Heart right ventricle (tissue), 16 donors: ENCODE measurements at regions not wholly inside any gene's neighbourhood (a gene's known extent, or its start where the extent isn't known, plus 50 kb on each side); places are given as distances from the start of the nearest gene placed in this dataset.

Experiments used
- ATAC-seq, 8 donors: fragments of 200-7000 bp; cut with Tn5 transposase; one replicate each; pipeline ENCODE4 v1.9.1; 2020; ENCODE audit warnings: mild to moderate bottlenecking in 8 of 8, moderate library complexity in 8 of 8, moderate number of reproducible peaks in 1 of 8
- DNase-seq, 2 donors: peaks; one replicate each; pipeline ENCODE4 v3.0.0-alpha.2; 2020
- H3K27ac ChIP-seq, 10 donors: fragments of 200-600 bp; sonication (generic) in 2 of 10; one replicate each; pipeline versions ENCODE4 v1.5.0 to v1.8.0; 2020 to 2022; ENCODE audit warnings: mild to moderate bottlenecking in 3 of 10
- H3K27me3 ChIP-seq, 7 donors: fragments of 200-600 bp; one replicate each; pipeline ENCODE4 v1.8.0; 2021 to 2022; ENCODE audit warnings: mild to moderate bottlenecking in 2 of 7
- H3K36me3 ChIP-seq, 9 donors: fragments of 200-600 bp; sonication (generic) in 1 of 9; one replicate each; pipeline versions ENCODE4 v1.5.0 to v1.8.0; 2020 to 2022; ENCODE audit warnings: mild to moderate bottlenecking in 2 of 9
- H3K4me1 ChIP-seq, 9 donors: fragments of 200-600 bp; sonication (generic) in 1 of 9; one replicate each; pipeline versions ENCODE4 v1.5.0 to v1.8.0; 2020 to 2022; ENCODE audit warnings: mild to moderate bottlenecking in 4 of 9
- H3K4me3 ChIP-seq, 10 donors: fragments of 200-600 bp; sonication (generic) in 2 of 10; one replicate each; pipeline versions ENCODE4 v1.5.0 to v1.8.0; 2020 to 2022; ENCODE audit warnings: mild to moderate bottlenecking in 7 of 10, moderate library complexity in 2 of 10
- H3K9me3 ChIP-seq, 11 donors: fragments of 200-600 bp in 10 of 11; sonication (generic) in 2 of 11; one replicate each; pipeline versions ENCODE4 v1.5.0 to v1.8.0; 2013 to 2022; ENCODE audit warnings: mild to moderate bottlenecking in 2 of 11, control low read depth in 1 of 11, moderate library complexity in 1 of 11
- CTCF ChIP-seq, 9 donors: fragments of 200-600 bp; sonication (generic) in 2 of 9; IDR thresholded peaks; one replicate each; pipeline versions ENCODE4 v1.5.0 to v1.8.0; 2021 to 2022; ENCODE audit warnings: antibody characterized with exemption in 9 of 9, mild to moderate bottlenecking in 5 of 9, moderate library complexity in 1 of 9
- WGBS, 2 donors: extraction: QIAGEN DNeasy Blood & Tissue Kit; methylation state at CpG; one replicate each; pipeline ENCODE4 v1.1.7; 2013; ENCODE audit warnings: inconsistent platforms in 1 of 2; 5-methylcytosine and 5-hydroxymethylcytosine counted together
- intact Hi-C, 10 donors: fragments of 100-400 bp; cut with DNase I; formaldehyde crosslinking; loops; one replicate each; pipeline versions ENCODE4 v1.11.1 to v1.14.2; 2022
- donor health status: Arrhythmogenic right ventricular cardiomyopathy.
- donor health status: ischemic (EF 13 %, LVEDD 7.1; RV severe dilation, severe dysfunction).
- donor health status: healthy with polysubstance abuse.
- donor health status: DM: no; HTN: yes; CAD: no.
- donor health status: DM: no; HTN: no; CAD: no.
- donor health status: ischemic (EF 25% LVEDD 6.9; RV normal size, moderate dysfunction).
- donor health status: ischemic (EF 25% LVEDD 5.7; RV mildly dilated, moderate dysfunction).
- donor health status: healthy.
- donor health status: DM: yes; HTN: yes; CAD: no.
- donor health status: Ischemic cardiomyopathy.
- donor health status: ischemic (EF 35%, LVEDD 5.7; RV mildly dilated, moderate dysfunction).
- donor health status: nonischemic (EF 11% LVEDD 7.7; RV severe dilation, severe dysfunction).
- donor health status: DM: yes; HTN: yes; CAD: no.
- donor health status: PGD.
- donor health status: ischemic (EF 29% LVEDD 5.4; RV normal size, mild dysfunction).
- donor health status: nonischemic (EF 23%, LVEDD 6.1; RV moderate dilation, normal function).

DNA sequence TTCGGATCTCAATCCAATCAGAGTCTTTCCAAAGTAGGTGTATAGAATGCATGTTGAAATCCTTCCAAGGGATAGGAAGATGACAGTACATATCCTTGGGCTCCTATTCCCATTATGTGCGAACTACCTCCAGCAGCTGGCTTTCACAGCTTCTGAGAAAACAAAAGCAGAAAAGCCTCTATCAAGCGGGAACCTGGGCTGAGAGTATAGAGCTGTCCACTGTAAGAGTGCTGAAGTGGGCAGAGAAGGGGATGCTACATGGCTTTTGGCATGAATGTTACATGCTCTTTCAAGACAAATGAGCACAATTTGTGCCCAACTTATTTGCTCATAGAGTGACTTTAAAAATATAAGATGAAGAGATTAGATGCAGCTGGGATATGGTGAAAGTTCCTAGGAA lies 993.5 kb downstream of the CDH8 start:
- 36 to 42% methylated on average over 3 of the region's 3 CpGs for WGBS, 2 donors
- no peak for ATAC-seq

GRCh38 chr16:61030616-61031015 lies 1005.6 kb downstream of the CDH8 start:
- H3K9me3 ChIP-seq: peaks cover 0 to 11% (median 0%) of the 10 kb centered on the region in 11 donors
- DNase-seq (no peak), ATAC-seq (no peak)
- no peaks in the 10 kb centered on the region for H3K36me3 ChIP-seq
- intact Hi-C loops: loop anchor here in 1 of 10 donors (10.0 kb wide), 1 partner anchor 594 kb away; no protein-coding TSS in a partner anchor
- no peak overlapping the region for H3K27ac ChIP-seq
- no peaks in the 10 kb centered on the region for H3K27me3 ChIP-seq
- WGBS, 2 donors: 91 to 93% methylated on average over 8 of the region's 8 CpGs
- no peak overlapping the region for H3K4me3 ChIP-seq
- TF ChIP-seq CTCF (IDR thresholded peaks at IDR 0.05): no peak
- no peaks in the 10 kb centered on the region for H3K4me1 ChIP-seq

More for the DNA sequence above, 993.5 kb downstream of the CDH8 start:
- H3K27ac ChIP-seq: no peak overlapping the region
- TF ChIP-seq CTCF (IDR thresholded peaks at IDR 0.05): no peak
- DNase-seq: no peak
- no peaks in the 10 kb centered on the region for H3K27me3 ChIP-seq
- peaks cover 0 to 14% (median 0%) of the 10 kb centered on the region in 11 donors for H3K9me3 ChIP-seq
- no peaks in the 10 kb centered on the region for H3K36me3 ChIP-seq
- intact Hi-C loops: no loop called here
- no peak overlapping the region for H3K4me3 ChIP-seq
- no peaks in the 10 kb centered on the region for H3K4me1 ChIP-seq

DNA sequence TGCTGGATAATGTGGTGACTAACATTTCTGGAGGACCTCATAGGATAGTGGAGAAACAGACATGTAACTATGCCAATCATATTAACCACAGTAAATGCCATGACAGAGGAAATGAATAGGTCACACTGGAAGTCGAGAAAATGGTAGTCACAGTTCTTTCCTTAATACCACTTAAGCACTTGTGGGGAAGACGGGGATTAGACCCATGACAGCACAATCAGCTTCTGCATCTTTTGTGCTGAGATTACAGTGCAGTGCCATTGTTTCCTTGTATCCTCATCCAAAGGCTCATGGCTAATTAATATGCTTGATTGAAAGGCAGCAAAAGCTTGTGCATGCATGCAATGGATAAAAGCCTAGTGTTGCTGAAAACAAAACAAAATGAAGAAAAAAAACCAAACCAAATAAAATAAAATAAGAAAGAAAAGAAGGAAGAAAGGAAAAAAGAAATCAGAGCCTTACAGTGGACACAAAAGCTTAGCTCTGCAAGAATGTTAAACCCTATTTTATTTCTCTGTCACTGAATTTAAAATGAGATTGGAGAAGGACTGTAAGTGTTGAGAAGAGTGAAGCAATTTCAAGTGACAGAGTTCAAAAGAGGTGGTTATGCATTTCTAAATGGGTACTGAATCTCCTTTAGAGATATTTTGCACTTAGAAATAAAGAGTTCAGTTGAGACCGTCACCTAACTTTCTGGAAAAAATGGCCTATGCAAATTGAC lies 1011.9 kb downstream of the CDH8 start:
- ATAC-seq (no peak), DNase-seq (no peak)
- H3K36me3 ChIP-seq: no peaks in the 10 kb centered on the region
- no peak overlapping the region for H3K4me3 ChIP-seq
- H3K27me3 ChIP-seq: no peaks in the 10 kb centered on the region
- H3K27ac ChIP-seq: no peak overlapping the region
- H3K4me1 ChIP-seq: no peaks in the 10 kb centered on the region
- intact Hi-C loops: no loop called here
- H3K9me3 ChIP-seq: peaks cover 0 to 7% (median 0%) of the 10 kb centered on the region in 11 donors
- no peak for TF ChIP-seq CTCF (IDR thresholded peaks at IDR 0.05)
- WGBS, 2 donors: 66 to 69% methylated on average over 3 of the region's 3 CpGs

GRCh38 chr16:61014869-61015268 lies 1021.4 kb downstream of the CDH8 start:
- ATAC-seq (no peak), DNase-seq (no peak)
- Histone ChIP-seq H3K27ac (no peak overlapping the region), H3K4me1 (no peaks in the 10 kb centered on the region), H3K36me3 (no peaks in the 10 kb centered on the region), H3K4me3 (no peak overlapping the region), H3K9me3 (peaks cover 0 to 29% (median 0%) of the 10 kb centered on the region in 11 donors), H3K27me3 (no peaks in the 10 kb centered on the region)
- TF ChIP-seq CTCF (IDR thresholded peaks at IDR 0.05): no peak
- WGBS, 2 donors: 65 to 79% methylated on average over 6 of the region's 6 CpGs
- intact Hi-C loops: no loop called here
